K562 (cell line): ENCODE measurements at regions not wholly inside any gene's neighbourhood (a gene's known extent, or its start where the extent isn't known, plus 50 kb on each side); places are given as distances from the start of the nearest gene placed in this dataset.
A peak's percentile ranks its signal among the peaks of the same experiment; 100 is the strongest.

Experiments
- ATF4 ChIP-seq: fragments of 450-650 bp; formaldehyde crosslinking; IDR thresholded peaks from 2 replicates; pipeline ENCODE4 v1.4.0; 2022; ENCODE audit warnings: mild to moderate bottlenecking, moderate library complexity
- CBX2 ChIP-seq: fragments of 200-600 bp; sonication (generic); IDR thresholded peaks from one replicate; pipeline ENCODE4 v1.6.1; 2012; ENCODE audit warnings: mild to moderate bottlenecking, low read length, inconsistent platforms; ENCODE audit not compliant: insufficient read depth, poor library complexity, severe bottlenecking
- CTBP1 ChIP-seq: fragments of 450-650 bp; IDR thresholded peaks from 2 replicates; pipeline ENCODE4 v1.6.1; 2016; ENCODE audit warnings: borderline replicate concordance
- KDM1A ChIP-seq, 2 experiments: fragments of 450-650 bp; IDR thresholded peaks; 2 replicates each; pipeline ENCODE4 v1.6.1; 2016; ENCODE audit warnings: mild to moderate bottlenecking in 2 of 2
- KLF13 ChIP-seq: fragments of 450-650 bp; IDR thresholded peaks from 2 replicates; pipeline ENCODE4 v1.6.1; 2016; ENCODE audit warnings: missing genetic modification characterization, low read depth, mild to moderate bottlenecking, missing compliant biosample characterization, moderate library complexity, borderline replicate concordance
- MED1 ChIP-seq: sonication (generic); formaldehyde crosslinking; IDR thresholded peaks from 2 replicates; pipeline ENCODE4 v1.8.1; 2023; ENCODE audit warnings: missing genetic modification reagents, borderline replicate concordance
- NFE2 ChIP-seq: IDR thresholded peaks from 2 replicates; pipeline ENCODE4 v1.6.1; 2014; ENCODE audit warnings: antibody characterized with exemption, low read depth
- POLR2AphosphoS5 ChIP-seq: IDR thresholded peaks from 2 replicates; pipeline ENCODE4 v1.6.1; 2011; ENCODE audit warnings: mild to moderate bottlenecking, low read depth, low read length, moderate library complexity; ENCODE audit not compliant: control insufficient read depth, insufficient read depth
- THAP12 ChIP-seq: fragments of 250-450 bp; sonication (Bioruptor Pico); IDR thresholded peaks from 2 replicates; pipeline ENCODE4 v1.9.0; 2021; ENCODE audit warnings: mild to moderate bottlenecking, inconsistent platforms
- ZBTB2 ChIP-seq: fragments of 450-650 bp; IDR thresholded peaks from 2 replicates; pipeline ENCODE4 v1.6.1; 2016; ENCODE audit warnings: antibody characterized with exemption
- ZNF12 ChIP-seq: sonication (generic); formaldehyde crosslinking; IDR thresholded peaks from 2 replicates; pipeline ENCODE4 v1.4.0; 2020; ENCODE audit warnings: mild to moderate bottlenecking, missing genetic modification reagents
- ZNF639 ChIP-seq, 2 experiments: fragments of 200-800 bp in 1 of 2; sonication (Bioruptor generic) in 1 of 2; sonication (generic) in 1 of 2; formaldehyde crosslinking in 1 of 2; IDR thresholded peaks in 1 of 2; conservative IDR thresholded peaks in 1 of 2; 2 replicates each; pipeline versions ENCODE4 v1.5.0 to v1.6.1; 2016 to 2020; ENCODE audit warnings: missing compliant biosample characterization in 1 of 2, missing genetic modification characterization in 1 of 2, missing genetic modification reagents in 1 of 2
- ZNF766 ChIP-seq: fragments of 200-800 bp; sonication (Bioruptor generic); conservative IDR thresholded peaks from 2 replicates; pipeline ENCODE4 v1.6.1; 2016; ENCODE audit warnings: missing genetic modification characterization, missing compliant biosample characterization
- ZNF778 ChIP-seq: fragments of 450-650 bp; formaldehyde crosslinking; IDR thresholded peaks from 2 replicates; pipeline ENCODE4 v1.4.0; 2020; ENCODE audit warnings: mild to moderate bottlenecking, moderate library complexity
- TF ChIP-seq, protein P1 (sequence below): fragments of 200-800 bp; sonication (Bioruptor generic); IDR thresholded peaks from 2 replicates; pipeline ENCODE4 v1.6.1; 2016; ENCODE audit warnings: missing genetic modification characterization, missing compliant biosample characterization

DNA sequence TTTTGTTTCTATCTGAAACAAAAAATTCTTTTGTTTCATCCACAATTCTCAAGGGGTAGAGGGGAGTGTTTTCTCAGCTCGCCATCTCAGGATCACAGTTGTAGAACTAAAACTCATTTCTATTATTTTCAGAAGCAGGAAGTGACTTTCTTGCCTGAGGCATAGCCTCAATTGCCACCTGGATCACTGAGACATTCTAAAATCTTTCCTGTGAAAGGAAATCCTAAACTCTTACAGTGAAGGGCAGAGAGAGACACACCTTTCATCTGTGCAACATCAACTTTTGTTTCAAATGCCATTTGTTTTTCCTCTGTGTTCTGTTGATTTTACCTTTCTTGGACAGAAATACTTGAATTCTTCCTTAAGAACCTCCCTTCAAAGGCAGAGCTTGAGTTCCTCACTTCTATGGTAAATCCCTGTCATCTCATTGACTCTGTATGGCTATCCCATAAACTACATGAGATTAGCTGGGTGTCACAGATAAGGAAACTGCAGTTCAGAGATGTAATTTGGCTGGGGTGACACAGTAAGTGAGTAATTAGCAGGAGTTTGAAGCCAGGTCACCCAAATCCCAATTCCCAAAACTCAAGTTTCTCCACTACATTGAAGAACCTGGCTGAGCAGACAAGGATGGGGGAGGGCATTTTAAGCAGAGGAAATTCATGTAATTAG lies 224.4 kb upstream of the HTR2A start (continued):
- no peak for TF ChIP-seq MED1 (CRISPR knock-in tag)
- no peak for TF ChIP-seq CBX2
- no peak for TF ChIP-seq ZBTB2
- no peak for TF ChIP-seq ZNF639 (CRISPR knock-in tag; conservative IDR thresholded peaks at IDR 0.05 in 1 of 2, IDR thresholded peaks at IDR 0.05 in 1 of 2)
- no peak for TF ChIP-seq ZNF778 (CRISPR knock-in tag)
- TF ChIP-seq POLR2AphosphoS5 = peak; percentile 71
- no peak; the same call in 1 of the 2 replicates for TF ChIP-seq CTBP1
- TF ChIP-seq KDM1A (IDR thresholded peaks at IDR 0.05) = peak; percentile 98
- no peak for TF ChIP-seq KLF13
- no peak for TF ChIP-seq NFE2
- no peak for TF ChIP-seq ATF4 (CRISPR knock-in tag)
- TF ChIP-seq, protein P1, sequence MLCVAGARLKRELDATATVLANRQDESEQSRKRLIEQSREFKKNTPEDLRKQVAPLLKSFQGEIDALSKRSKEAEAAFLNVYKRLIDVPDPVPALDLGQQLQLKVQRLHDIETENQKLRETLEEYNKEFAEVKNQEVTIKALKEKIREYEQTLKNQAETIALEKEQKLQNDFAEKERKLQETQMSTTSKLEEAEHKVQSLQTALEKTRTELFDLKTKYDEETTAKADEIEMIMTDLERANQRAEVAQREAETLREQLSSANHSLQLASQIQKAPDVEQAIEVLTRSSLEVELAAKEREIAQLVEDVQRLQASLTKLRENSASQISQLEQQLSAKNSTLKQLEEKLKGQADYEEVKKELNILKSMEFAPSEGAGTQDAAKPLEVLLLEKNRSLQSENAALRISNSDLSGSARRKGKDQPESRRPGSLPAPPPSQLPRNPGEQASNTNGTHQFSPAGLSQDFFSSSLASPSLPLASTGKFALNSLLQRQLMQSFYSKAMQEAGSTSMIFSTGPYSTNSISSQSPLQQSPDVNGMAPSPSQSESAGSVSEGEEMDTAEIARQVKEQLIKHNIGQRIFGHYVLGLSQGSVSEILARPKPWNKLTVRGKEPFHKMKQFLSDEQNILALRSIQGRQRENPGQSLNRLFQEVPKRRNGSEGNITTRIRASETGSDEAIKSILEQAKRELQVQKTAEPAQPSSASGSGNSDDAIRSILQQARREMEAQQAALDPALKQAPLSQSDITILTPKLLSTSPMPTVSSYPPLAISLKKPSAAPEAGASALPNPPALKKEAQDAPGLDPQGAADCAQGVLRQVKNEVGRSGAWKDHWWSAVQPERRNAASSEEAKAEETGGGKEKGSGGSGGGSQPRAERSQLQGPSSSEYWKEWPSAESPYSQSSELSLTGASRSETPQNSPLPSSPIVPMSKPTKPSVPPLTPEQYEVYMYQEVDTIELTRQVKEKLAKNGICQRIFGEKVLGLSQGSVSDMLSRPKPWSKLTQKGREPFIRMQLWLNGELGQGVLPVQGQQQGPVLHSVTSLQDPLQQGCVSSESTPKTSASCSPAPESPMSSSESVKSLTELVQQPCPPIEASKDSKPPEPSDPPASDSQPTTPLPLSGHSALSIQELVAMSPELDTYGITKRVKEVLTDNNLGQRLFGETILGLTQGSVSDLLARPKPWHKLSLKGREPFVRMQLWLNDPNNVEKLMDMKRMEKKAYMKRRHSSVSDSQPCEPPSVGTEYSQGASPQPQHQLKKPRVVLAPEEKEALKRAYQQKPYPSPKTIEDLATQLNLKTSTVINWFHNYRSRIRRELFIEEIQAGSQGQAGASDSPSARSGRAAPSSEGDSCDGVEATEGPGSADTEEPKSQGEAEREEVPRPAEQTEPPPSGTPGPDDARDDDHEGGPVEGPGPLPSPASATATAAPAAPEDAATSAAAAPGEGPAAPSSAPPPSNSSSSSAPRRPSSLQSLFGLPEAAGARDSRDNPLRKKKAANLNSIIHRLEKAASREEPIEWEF (CRISPR knock-in tag) = no peak
- TF ChIP-seq THAP12 = no peak
- no peak for TF ChIP-seq ZNF12 (CRISPR knock-in tag)
- TF ChIP-seq ZNF766 (CRISPR knock-in tag) = 0 out of 2 replicates have a peak, but pooled peaks have one; percentile 48
